GM12875 (cell line): ENCODE measurements at regions not wholly inside any gene's neighbourhood (a gene's known extent, or its start where the extent isn't known, plus 50 kb on each side); places are given as distances from the start of the nearest gene placed in this dataset.

Experiments used
- H3K4me3 ChIP-seq: one replicate; pipeline ENCODE4 v1.5.1; 2011; ENCODE audit warnings: low read depth, low read length, control low read depth
- CTCF ChIP-seq: IDR thresholded peaks from 2 replicates; pipeline ENCODE4 v1.5.1; 2011; ENCODE audit warnings: low read depth, mild to moderate bottlenecking, control low read depth, inconsistent platforms, low read length, moderate library complexity, borderline replicate concordance; ENCODE audit not compliant: insufficient read depth

DNA sequence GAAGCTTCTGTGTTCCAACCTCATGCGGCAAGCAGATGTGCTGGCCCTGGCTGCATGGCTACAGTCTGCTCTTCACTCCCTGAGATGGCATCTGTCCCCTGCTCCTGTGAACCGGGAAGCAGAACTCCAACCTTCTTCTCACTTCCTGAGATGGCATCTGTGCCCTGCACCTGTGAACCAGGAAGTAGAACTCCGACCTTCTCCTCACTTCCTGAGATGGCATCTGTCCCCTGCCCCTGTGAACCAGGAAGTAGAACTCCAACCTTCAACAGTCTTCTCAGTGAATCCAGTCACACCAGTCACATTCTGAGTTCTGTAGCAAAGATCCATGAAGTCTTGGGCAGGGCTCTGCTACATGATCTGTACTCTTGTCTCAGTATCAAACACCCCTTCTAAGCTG, 887.2 kb upstream of the KLHL29 start:
- no peak overlapping the region for H3K4me3 ChIP-seq
- TF ChIP-seq CTCF: no peak

DNA sequence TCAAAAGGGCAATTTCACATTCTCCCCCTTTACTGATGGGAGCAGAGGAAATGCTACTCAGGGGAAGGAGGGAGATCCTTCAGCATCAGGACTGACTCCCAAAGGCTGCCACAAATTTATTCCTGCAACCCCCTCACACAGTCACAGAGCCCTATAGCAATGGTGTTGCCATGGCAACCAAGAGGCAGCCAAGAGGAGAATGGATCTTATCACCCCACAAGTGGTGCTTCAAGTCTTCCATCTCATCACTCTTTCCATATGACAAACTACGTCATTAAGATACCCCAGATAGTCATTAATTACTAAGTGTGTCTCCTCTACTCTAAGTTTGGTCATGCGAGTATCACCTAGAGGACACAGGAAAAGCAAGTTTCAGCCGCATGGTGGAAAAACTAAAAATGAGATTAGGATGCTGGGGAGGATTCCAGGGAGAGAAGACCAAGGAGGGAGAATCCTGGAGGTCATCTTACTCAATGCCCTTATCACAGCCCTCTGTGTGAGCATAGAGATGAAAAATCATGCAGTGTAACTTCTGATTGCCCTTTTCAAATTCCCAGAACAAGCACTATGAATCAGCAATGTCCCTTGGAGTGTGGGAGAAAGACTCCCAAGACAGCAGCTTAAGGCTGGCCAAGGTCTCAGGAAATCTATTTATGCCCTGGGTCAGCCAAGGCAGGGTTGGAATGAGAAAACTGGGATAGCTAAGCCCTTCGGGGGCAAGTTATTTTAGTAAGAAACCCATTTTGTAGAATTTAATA, 885.7 kb upstream of the KLHL29 start:
- TF ChIP-seq CTCF: no peak
- H3K4me3 ChIP-seq: no peak overlapping the region

DNA sequence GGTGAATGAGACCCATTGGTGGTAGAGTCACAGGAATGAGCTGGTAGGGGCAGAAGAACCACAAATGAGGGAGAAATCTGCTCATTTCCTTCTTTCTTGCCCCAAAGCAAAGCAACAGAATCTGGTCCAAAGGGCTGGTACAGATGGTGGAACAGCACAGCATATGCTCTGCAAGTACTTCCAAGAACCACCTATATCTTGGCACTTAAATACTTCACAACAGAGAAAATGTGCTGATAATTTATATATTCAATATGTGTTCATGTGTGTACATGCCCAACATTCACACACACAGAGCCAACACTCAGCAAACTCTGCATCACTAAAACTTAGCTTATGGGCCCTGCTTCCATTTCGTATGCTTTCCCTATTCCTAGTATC, 884.4 kb upstream of the KLHL29 start:
- H3K4me3 ChIP-seq: no peak overlapping the region
- TF ChIP-seq CTCF: no peak

GRCh38 chr2:22501851-22502250, 883.1 kb upstream of the KLHL29 start:
- no peak overlapping the region for H3K4me3 ChIP-seq
- TF ChIP-seq CTCF: no peak

- no peak for TF ChIP-seq CTCF
- no peak overlapping the region for H3K4me3 ChIP-seq
These were observed 871.4 kb upstream of the KLHL29 start for GRCh38 chr2:22513563-22513962.

- H3K4me3 ChIP-seq: no peak overlapping the region
- no peak for TF ChIP-seq CTCF
These were observed 867.8 kb upstream of the KLHL29 start for GRCh38 chr2:22517141-22517540.

GRCh38 chr2:22518641-22519040, 866.3 kb upstream of the KLHL29 start:
- no peak overlapping the region for H3K4me3 ChIP-seq
- TF ChIP-seq CTCF: no peak
